Lower leg skin (tissue), 3 donors: ENCODE measurements at regions not wholly inside any gene's neighbourhood (a gene's known extent, or its start where the extent isn't known, plus 50 kb on each side); places are given as distances from the start of the nearest gene placed in this dataset.

Source experiments
- POLR2A ChIP-seq, 2 donors: fragments of 450-650 bp; IDR thresholded peaks; one replicate each; pipeline ENCODE4 v1.6.1; 2016 to 2017; ENCODE audit warnings: antibody characterized with exemption in 2 of 2, mild to moderate bottlenecking in 1 of 2, moderate library complexity in 1 of 2
- TF ChIP-seq, protein P1 (sequence below), 3 donors: fragments of 450-650 bp; IDR thresholded peaks; one replicate each; pipeline ENCODE4 v1.5.1; 2016; ENCODE audit warnings: antibody characterized with exemption in 3 of 3, mild to moderate bottlenecking in 3 of 3, moderate library complexity in 2 of 3

DNA sequence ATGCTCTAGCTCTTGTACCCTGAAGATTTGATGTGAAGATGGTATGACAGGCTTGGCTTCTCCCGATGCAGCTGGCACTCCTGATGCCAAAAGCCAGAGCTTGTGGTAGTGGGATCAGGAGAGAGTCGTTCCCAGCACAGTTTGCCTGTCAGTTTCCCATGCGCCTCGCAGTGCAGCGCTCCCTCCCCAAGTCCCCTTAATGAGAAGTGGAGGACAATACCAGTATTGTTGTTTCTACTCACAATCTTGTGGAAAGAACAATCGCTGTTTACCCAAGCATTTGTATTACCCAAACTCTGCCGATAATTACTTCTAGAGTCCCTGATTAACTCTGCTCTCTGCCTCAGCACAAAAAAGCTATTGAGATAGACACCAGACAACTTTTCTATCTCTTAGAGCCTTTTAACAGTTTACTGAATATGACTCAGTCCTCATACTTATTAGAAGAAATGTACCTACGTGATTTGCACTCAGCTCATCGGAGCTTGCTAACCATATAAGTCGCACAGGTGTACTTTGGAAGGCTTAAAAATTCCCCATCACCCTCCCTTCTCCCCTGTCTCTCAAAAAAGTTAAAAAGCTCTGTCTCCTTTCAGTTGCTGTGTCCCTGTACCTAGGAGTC is 283.2 kb upstream of the TMEM161B start:
- TF ChIP-seq, protein P1, sequence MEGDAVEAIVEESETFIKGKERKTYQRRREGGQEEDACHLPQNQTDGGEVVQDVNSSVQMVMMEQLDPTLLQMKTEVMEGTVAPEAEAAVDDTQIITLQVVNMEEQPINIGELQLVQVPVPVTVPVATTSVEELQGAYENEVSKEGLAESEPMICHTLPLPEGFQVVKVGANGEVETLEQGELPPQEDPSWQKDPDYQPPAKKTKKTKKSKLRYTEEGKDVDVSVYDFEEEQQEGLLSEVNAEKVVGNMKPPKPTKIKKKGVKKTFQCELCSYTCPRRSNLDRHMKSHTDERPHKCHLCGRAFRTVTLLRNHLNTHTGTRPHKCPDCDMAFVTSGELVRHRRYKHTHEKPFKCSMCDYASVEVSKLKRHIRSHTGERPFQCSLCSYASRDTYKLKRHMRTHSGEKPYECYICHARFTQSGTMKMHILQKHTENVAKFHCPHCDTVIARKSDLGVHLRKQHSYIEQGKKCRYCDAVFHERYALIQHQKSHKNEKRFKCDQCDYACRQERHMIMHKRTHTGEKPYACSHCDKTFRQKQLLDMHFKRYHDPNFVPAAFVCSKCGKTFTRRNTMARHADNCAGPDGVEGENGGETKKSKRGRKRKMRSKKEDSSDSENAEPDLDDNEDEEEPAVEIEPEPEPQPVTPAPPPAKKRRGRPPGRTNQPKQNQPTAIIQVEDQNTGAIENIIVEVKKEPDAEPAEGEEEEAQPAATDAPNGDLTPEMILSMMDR (IDR thresholded peaks at IDR 0.05), result no peak
- TF ChIP-seq POLR2A (IDR thresholded peaks at IDR 0.05), result no peak
